GM10248 (cell line): ENCODE measurements at regions not wholly inside any gene's neighbourhood (a gene's known extent, or its start where the extent isn't known, plus 50 kb on each side); places are given as distances from the start of the nearest gene placed in this dataset.

Experiments
- CTCF ChIA-PET: fragments of 300-600 bp; sonication (Branson Sonifier 250); formaldehyde crosslinking; extraction: SDS; loops from one replicate; lab custom pipeline; 2021; ENCODE audit warnings: antibody characterized with exemption; lab: Yijun Ruan, JAX
- POLR2A ChIA-PET: fragments of 350-650 bp; sonication (Branson Sonifier 250); formaldehyde crosslinking; extraction: SDS; loops from one replicate; lab custom pipeline; 2020; ENCODE audit warnings: antibody characterized with exemption; lab: Yijun Ruan, JAX
- DNase-seq: peaks from one replicate; pipeline ENCODE4 v3.0.0; 2012; ENCODE audit errors: extremely low spot score
- CTCF ChIP-seq: IDR thresholded peaks from 2 replicates; pipeline ENCODE4 v1.5.1; 2012; ENCODE audit warnings: mild to moderate bottlenecking, low read depth; ENCODE audit errors: extremely low read depth, missing control alignments, control extremely low read depth

GRCh38 chr21:35291034-35291433 lies 241.9 kb upstream of the RUNX1 start:
- no peak for DNase-seq
- POLR2A ChIA-PET, result no interaction called here
- CTCF ChIA-PET, result no interaction called here
- TF ChIP-seq CTCF, result no peak

- ChIA-PET CTCF (interaction anchor here (1.2 to 1.7 kb wide), 2 partner anchors 8 to 562 kb away, joined by 3 to 9 read pairs; no protein-coding TSS in a partner anchor), POLR2A (no interaction called here)
- no peak for DNase-seq
- TF ChIP-seq CTCF, result no peak
These were observed 239.1 kb upstream of the RUNX1 start for GRCh38 chr21:35288238-35288637.

GRCh38 chr21:35284199-35284598 lies 235.1 kb upstream of the RUNX1 start:
- no peak for TF ChIP-seq CTCF
- POLR2A ChIA-PET, result no interaction called here
- CTCF ChIA-PET, result interaction anchor here (0.7 to 1.7 kb wide), 3 partner anchors 13 to 555 kb away, joined by 3 to 5 read pairs (median 3); no protein-coding TSS in a partner anchor
- no peak for DNase-seq

GRCh38 chr21:35282944-35283343 lies 233.8 kb upstream of the RUNX1 start:
- POLR2A ChIA-PET, result no interaction called here
- no peak for TF ChIP-seq CTCF
- CTCF ChIA-PET, result no interaction called here
- no peak for DNase-seq

- POLR2A ChIA-PET, result no interaction called here
These were observed 232.9 kb upstream of the RUNX1 start for GRCh38 chr21:35281956-35282355.

GRCh38 chr21:35280231-35280630 lies 231.1 kb upstream of the RUNX1 start:
- DNase-seq, result no peak
- ChIA-PET POLR2A (no interaction called here), CTCF (interaction anchor here (0.9 kb wide), 1 partner anchor 161 kb away, joined by 3 read pairs; no protein-coding TSS in a partner anchor)
- no peak for TF ChIP-seq CTCF

More at GRCh38 chr21:35281956-35282355, 232.9 kb upstream of the RUNX1 start:
- CTCF ChIA-PET, result no interaction called here
- no peak for DNase-seq
- no peak for TF ChIP-seq CTCF

- no peak for TF ChIP-seq CTCF
- no peak for DNase-seq
- CTCF ChIA-PET, result interaction anchor here (1.1 kb wide), 1 partner anchor 70 kb away, joined by 3 read pairs; no protein-coding TSS in a partner anchor
- POLR2A ChIA-PET, result no interaction called here
These were observed 226.7 kb upstream of the RUNX1 start for GRCh38 chr21:35275776-35276175.
